OCI-LY7 (cell line): ENCODE measurements at regions not wholly inside any gene's neighbourhood (a gene's known extent, or its start where the extent isn't known, plus 50 kb on each side); places are given as distances from the start of the nearest gene placed in this dataset.

Experiments
- BruUV-seq: library from RNA; stranded (reverse); fragments of 400-500 nt; replicated peaks from 2 replicates; lab custom pipeline; 2021; lab: Mats Ljungman, UMichigan
- CTCF ChIA-PET: fragments of 300-600 bp; sonication (Branson Sonifier 250); formaldehyde crosslinking; loops from one replicate; lab custom pipeline; 2022; ENCODE audit warnings: antibody characterized with exemption; ENCODE audit not compliant: unreplicated experiment; lab: Charles Lee
- POLR2A ChIA-PET: fragments of 300-600 bp; sonication (Branson Sonifier 250); formaldehyde crosslinking; loops from one replicate; lab custom pipeline; 2022; ENCODE audit warnings: antibody characterized with exemption; lab: Charles Lee
- DNase-seq: peaks from one replicate; pipeline ENCODE4 v3.0.0-alpha.2; 2015; ENCODE audit warnings: low spot score
- H2AFZ ChIP-seq: fragments of 200-600 bp; sonication (generic), shearing (Covaris generic); 2 replicates; pipeline ENCODE4 v1.6.1; 2014; ENCODE audit warnings: mild to moderate bottlenecking, antibody characterized with exemption, low read length, moderate library complexity
- H3K27ac ChIP-seq: fragments of 200-600 bp; sonication (generic); 2 replicates; pipeline ENCODE4 v1.5.1; 2014; ENCODE audit warnings: mixed run types, low read depth, mild to moderate bottlenecking, moderate library complexity, low read length, inconsistent platforms; ENCODE audit not compliant: poor library complexity, severe bottlenecking
- H3K36me3 ChIP-seq: fragments of 200-600 bp; sonication (generic); 2 replicates; pipeline ENCODE4 v1.6.1; 2014; ENCODE audit warnings: mild to moderate bottlenecking, antibody characterized with exemption, low read length, moderate library complexity, mixed read lengths; ENCODE audit not compliant: insufficient read depth
- H3K4me1 ChIP-seq: fragments of 200-600 bp; sonication (generic); 2 replicates; pipeline ENCODE4 v1.5.1; 2014; ENCODE audit warnings: mild to moderate bottlenecking, low read length; ENCODE audit not compliant: insufficient read depth, poor library complexity, severe bottlenecking
- H3K4me2 ChIP-seq: fragments of 200-600 bp; sonication (generic); 2 replicates; pipeline ENCODE4 v1.6.1; 2014; ENCODE audit warnings: mild to moderate bottlenecking, low read length
- H3K4me3 ChIP-seq: fragments of 200-600 bp; sonication (generic); 2 replicates; pipeline ENCODE4 v1.5.1; 2014; ENCODE audit warnings: mild to moderate bottlenecking, low read depth, low read length; ENCODE audit not compliant: poor library complexity, severe bottlenecking
- H3K79me2 ChIP-seq: fragments of 200-600 bp; sonication (generic); 2 replicates; pipeline ENCODE4 v1.6.1; 2016; ENCODE audit warnings: low read depth, mild to moderate bottlenecking, low read length, moderate library complexity, mixed read lengths; ENCODE audit not compliant: insufficient read depth
- H3K9me2 ChIP-seq: fragments of 200-600 bp; sonication (generic); 2 replicates; pipeline ENCODE4 v1.6.1; 2016; ENCODE audit warnings: mild to moderate bottlenecking, low read length, mixed read lengths; ENCODE audit not compliant: insufficient read depth
- H3K9me3 ChIP-seq: fragments of 200-600 bp; sonication (generic); 2 replicates; pipeline ENCODE4 v1.6.1; 2014; ENCODE audit warnings: mild to moderate bottlenecking, mixed run types, low read length, mixed read lengths
- H4K20me1 ChIP-seq: fragments of 200-600 bp; sonication (generic); 2 replicates; pipeline ENCODE4 v1.6.1; 2014; ENCODE audit warnings: mild to moderate bottlenecking, antibody characterized with exemption, low read length, moderate library complexity, mixed read lengths; ENCODE audit not compliant: insufficient read depth
- CTCF ChIP-seq: fragments of 200-600 bp; sonication (generic); conservative IDR thresholded peaks from 2 replicates; pipeline ENCODE4 v1.5.1; 2014; ENCODE audit warnings: mild to moderate bottlenecking, antibody characterized with exemption, low read length, moderate library complexity, mixed read lengths
- EZH2phosphoT487 ChIP-seq: fragments of 200-600 bp; sonication (generic); IDR thresholded peaks from 2 replicates; pipeline ENCODE4 v1.6.1; 2018; ENCODE audit warnings: low read depth, borderline replicate concordance, mild to moderate bottlenecking, mixed run types, antibody characterized with exemption, low read length, moderate library complexity, mixed read lengths
- intact Hi-C: fragments of 100-400 bp; cut with micrococcal nuclease; formaldehyde crosslinking; loops from one replicate; pipeline ENCODE4 v1.10.0; 2022; ENCODE audit not compliant: unreplicated experiment

- no peaks in the 10 kb centered on the region for H3K36me3 ChIP-seq
- intact Hi-C loops, result loop anchor here (10.0 kb wide), 1 partner anchor 1015 kb away; no protein-coding TSS in a partner anchor
- peaks cover 5% of the 10 kb centered on the region for H3K4me1 ChIP-seq
- BruUV-seq, result no TSS peak
- POLR2A ChIA-PET, result no interaction called here
- no peak overlapping the region for H2AFZ ChIP-seq
- H3K9me3 ChIP-seq, result no peaks in the 10 kb centered on the region
- no peak overlapping the region for H3K27ac ChIP-seq
- no peak overlapping the region for H3K4me3 ChIP-seq
- H3K4me2 ChIP-seq, result no peak overlapping the region
- no peak for DNase-seq
- H4K20me1 ChIP-seq, result no peaks in the 10 kb centered on the region
- no peaks in the 10 kb centered on the region for H3K9me2 ChIP-seq
- TF ChIP-seq EZH2phosphoT487 (no peak), CTCF (no peak)
- no peaks in the 10 kb centered on the region for H3K79me2 ChIP-seq
- CTCF ChIA-PET, result no interaction called here
Observed at GRCh38 chr10:30789806-30790205, 160.3 kb upstream of the LYZL2 start.

GRCh38 chr10:30788307-30788706, 158.8 kb upstream of the LYZL2 start:
- POLR2A ChIA-PET, result interaction anchor here (0.6 kb wide), 1 partner anchor 212 kb away, joined by 3 read pairs; no protein-coding TSS in a partner anchor
- DNase-seq, result no peak
- CTCF ChIA-PET, result no interaction called here
- H3K9me2 ChIP-seq, result no peaks in the 10 kb centered on the region
- H4K20me1 ChIP-seq, result no peaks in the 10 kb centered on the region
- no peaks in the 10 kb centered on the region for H3K36me3 ChIP-seq
- H3K9me3 ChIP-seq, result no peaks in the 10 kb centered on the region
- no peaks in the 10 kb centered on the region for H3K79me2 ChIP-seq
- H2AFZ ChIP-seq, result no peak overlapping the region
- TF ChIP-seq EZH2phosphoT487 (no peak), CTCF (no peak)
- H3K4me1 ChIP-seq, result peaks cover 5% of the 10 kb centered on the region
- no peak overlapping the region for H3K27ac ChIP-seq
- intact Hi-C loops, result loop anchor here (10.0 kb wide), 1 partner anchor 1016 kb away; no protein-coding TSS in a partner anchor
- no peak overlapping the region for H3K4me3 ChIP-seq
- H3K4me2 ChIP-seq, result no peak overlapping the region
- BruUV-seq, result no TSS peak

GRCh38 chr10:30786906-30787305, 157.4 kb upstream of the LYZL2 start:
- CTCF ChIA-PET, result no interaction called here
- intact Hi-C loops, result loop anchor here (10.0 kb wide), 1 partner anchor 1018 kb away; no protein-coding TSS in a partner anchor

More at GRCh38 chr10:30786906-30787305, 157.4 kb upstream of the LYZL2 start:
- no peaks in the 10 kb centered on the region for H3K9me3 ChIP-seq
- H3K4me2 ChIP-seq, result no peak overlapping the region
- no peaks in the 10 kb centered on the region for H3K9me2 ChIP-seq
- POLR2A ChIA-PET, result interaction anchor here (0.6 kb wide), 1 partner anchor 17 kb away, joined by 3 read pairs; no protein-coding TSS in a partner anchor
- H4K20me1 ChIP-seq, result no peaks in the 10 kb centered on the region
- no peak overlapping the region for H3K27ac ChIP-seq
- H3K36me3 ChIP-seq, result no peaks in the 10 kb centered on the region
- no peaks in the 10 kb centered on the region for H3K79me2 ChIP-seq
- no peak overlapping the region for H2AFZ ChIP-seq
- TF ChIP-seq EZH2phosphoT487, result no peak
- no peak for TF ChIP-seq CTCF
- H3K4me3 ChIP-seq, result no peak overlapping the region
- no TSS peak for BruUV-seq
- no peak for DNase-seq
- H3K4me1 ChIP-seq, result peaks cover 4% of the 10 kb centered on the region
